ENCODE measurements at regions not wholly inside any gene's neighbourhood (a gene's known extent, or its start where the extent isn't known, plus 50 kb on each side); places are given as distances from the start of the nearest gene placed in this dataset.

DNA sequence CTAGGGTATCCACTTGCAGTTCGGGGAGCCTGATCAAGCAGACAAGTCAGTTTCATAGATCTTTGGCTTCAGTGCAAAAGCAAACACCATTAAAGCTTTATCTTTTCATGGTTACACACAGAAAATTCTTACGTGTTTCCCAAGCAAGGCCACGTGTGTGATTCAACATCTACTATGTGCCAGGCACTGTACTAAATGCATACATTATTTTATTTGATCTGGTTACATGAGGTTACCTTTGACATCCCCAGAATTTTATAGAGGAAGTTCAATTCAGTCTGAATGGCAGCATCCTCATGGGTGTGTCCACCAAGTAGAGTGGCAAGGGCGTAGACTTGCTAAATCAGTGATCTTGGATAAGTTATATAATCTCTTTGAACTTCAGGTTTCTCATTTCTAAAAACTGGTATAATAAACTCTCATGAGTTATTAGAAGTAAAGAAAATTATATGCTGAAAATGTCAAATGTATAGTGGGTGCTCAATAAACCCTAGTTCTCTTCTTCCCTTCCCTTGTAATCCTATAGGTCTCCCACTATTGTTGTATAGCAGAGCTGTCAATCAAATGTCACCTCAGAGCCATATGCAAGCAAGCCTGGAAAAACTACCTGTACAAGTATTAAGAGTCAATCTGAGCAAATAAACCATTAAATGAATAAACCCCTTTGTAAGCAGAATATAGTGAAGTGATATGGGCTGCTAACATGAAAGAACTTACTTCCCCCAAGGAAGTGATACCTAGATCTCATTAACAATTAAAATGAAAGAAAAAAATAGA is 50.3 kb upstream of the TMX1 start:
- no peak for TF ChIP-seq POLR2AphosphoS5 (IDR thresholded peaks at IDR 0.05; ENCODE audit: low read depth, low read length)
- TF ChIP-seq RAD21 (IDR thresholded peaks at IDR 0.05; ENCODE audit: low read length) = no peak
- no peak for TF ChIP-seq EZH2phosphoT487 (IDR thresholded peaks at IDR 0.05; ENCODE audit: borderline replicate concordance, low read depth)
- no peak for TF ChIP-seq TEAD4 (IDR thresholded peaks at IDR 0.05; ENCODE audit: borderline replicate concordance, insufficient read depth)
- TF ChIP-seq, protein P1, sequence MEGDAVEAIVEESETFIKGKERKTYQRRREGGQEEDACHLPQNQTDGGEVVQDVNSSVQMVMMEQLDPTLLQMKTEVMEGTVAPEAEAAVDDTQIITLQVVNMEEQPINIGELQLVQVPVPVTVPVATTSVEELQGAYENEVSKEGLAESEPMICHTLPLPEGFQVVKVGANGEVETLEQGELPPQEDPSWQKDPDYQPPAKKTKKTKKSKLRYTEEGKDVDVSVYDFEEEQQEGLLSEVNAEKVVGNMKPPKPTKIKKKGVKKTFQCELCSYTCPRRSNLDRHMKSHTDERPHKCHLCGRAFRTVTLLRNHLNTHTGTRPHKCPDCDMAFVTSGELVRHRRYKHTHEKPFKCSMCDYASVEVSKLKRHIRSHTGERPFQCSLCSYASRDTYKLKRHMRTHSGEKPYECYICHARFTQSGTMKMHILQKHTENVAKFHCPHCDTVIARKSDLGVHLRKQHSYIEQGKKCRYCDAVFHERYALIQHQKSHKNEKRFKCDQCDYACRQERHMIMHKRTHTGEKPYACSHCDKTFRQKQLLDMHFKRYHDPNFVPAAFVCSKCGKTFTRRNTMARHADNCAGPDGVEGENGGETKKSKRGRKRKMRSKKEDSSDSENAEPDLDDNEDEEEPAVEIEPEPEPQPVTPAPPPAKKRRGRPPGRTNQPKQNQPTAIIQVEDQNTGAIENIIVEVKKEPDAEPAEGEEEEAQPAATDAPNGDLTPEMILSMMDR (IDR thresholded peaks at IDR 0.05) = no peak
- TF ChIP-seq RXRA (IDR thresholded peaks at IDR 0.05; ENCODE audit: borderline replicate concordance, low read depth) = no peak
